GM12891 (cell line): ENCODE measurements at regions not wholly inside any gene's neighbourhood (a gene's known extent, or its start where the extent isn't known, plus 50 kb on each side); places are given as distances from the start of the nearest gene placed in this dataset.
"Not testable (repeated sequence)": the region's sequence is repeated elsewhere in the genome, so short reads cannot be mapped to it uniquely, and the experiment has no call there.

Experiments
- DNase-seq: peaks from one replicate; pipeline ENCODE4 v3.0.0; 2011; ENCODE audit warnings: low spot score; ENCODE audit not compliant: insufficient read length
- FAIRE-seq: peaks from 2 replicates; lab custom pipeline; 2011; peaks lifted over from hg19 to GRCh38; lab: Jason Lieb, UNC
- PAX5 ChIP-seq: IDR thresholded peaks from 2 replicates; pipeline ENCODE4 v1.6.1; 2011; ENCODE audit warnings: low read length, moderate library complexity, mild to moderate bottlenecking; ENCODE audit not compliant: insufficient read depth, severe bottlenecking
- POLR2A ChIP-seq: IDR thresholded peaks from 2 replicates; pipeline ENCODE4 v1.6.1; 2011; ENCODE audit warnings: low read depth, low read length, control low read depth
- POLR2AphosphoS5 ChIP-seq: IDR thresholded peaks from 2 replicates; pipeline ENCODE4 v1.6.1; 2011; ENCODE audit warnings: low read depth, low read length, control low read depth
- POU2F2 ChIP-seq: IDR thresholded peaks from 2 replicates; pipeline ENCODE4 v1.6.1; 2011; ENCODE audit warnings: low read depth, mild to moderate bottlenecking, control low read depth, low read length, moderate library complexity
- SPI1 ChIP-seq: IDR thresholded peaks from 2 replicates; pipeline ENCODE4 v1.6.1; 2011; ENCODE audit warnings: low read depth, low read length, control low read depth
- TAF1 ChIP-seq: IDR thresholded peaks from 2 replicates; pipeline ENCODE4 v1.6.1; 2011; ENCODE audit warnings: low read depth, low read length, control low read depth

DNA sequence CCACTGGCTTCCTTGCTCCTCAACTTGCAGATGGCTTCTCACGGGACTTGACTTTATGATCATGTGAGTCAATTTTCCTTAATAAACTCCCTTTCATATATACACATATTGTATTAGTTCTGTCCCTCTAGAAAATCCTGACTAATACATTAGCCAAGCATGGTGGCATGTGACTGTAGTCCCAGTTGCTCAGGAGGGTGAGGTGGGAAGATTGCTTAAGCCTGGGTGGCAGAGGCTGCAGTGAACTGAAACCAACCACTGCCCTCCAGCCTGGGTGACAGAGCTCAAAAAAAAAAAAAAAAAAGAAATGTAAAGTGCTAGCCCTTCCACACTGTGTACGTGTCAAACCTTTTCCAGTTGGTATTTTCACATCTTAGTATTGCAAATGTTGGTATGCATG lies 857.0 kb downstream of the LTN1 start:
- FAIRE-seq: no peak
- DNase-seq: no peak
- TF ChIP-seq SPI1 (no peak), PAX5 (no peak), POLR2AphosphoS5 (no peak), POLR2A (no peak), POU2F2 (no peak), TAF1 (no peak)

DNA sequence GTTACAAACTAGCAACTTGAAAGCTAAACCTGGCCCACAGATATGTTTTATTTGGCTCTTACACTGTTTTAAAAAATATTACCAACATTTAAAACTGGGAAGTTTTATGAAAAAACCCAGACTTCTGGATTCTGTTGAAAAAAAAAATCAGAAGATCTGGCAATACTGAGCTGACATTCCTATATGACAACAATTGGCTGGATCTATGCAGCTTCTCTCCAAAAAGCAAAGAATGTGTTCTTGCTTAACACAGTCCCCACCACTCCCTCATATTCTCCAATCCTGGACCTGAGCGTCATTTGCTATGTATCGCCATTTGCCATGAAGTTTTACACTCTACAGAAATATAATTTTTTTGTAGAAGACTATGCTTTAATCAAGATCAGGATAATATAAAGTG lies 859.6 kb downstream of the LTN1 start:
- TF ChIP-seq POLR2AphosphoS5 (no peak), POU2F2 (no peak), TAF1 (no peak), POLR2A (no peak), PAX5 (no peak), SPI1 (no peak)
- FAIRE-seq: no peak

DNA sequence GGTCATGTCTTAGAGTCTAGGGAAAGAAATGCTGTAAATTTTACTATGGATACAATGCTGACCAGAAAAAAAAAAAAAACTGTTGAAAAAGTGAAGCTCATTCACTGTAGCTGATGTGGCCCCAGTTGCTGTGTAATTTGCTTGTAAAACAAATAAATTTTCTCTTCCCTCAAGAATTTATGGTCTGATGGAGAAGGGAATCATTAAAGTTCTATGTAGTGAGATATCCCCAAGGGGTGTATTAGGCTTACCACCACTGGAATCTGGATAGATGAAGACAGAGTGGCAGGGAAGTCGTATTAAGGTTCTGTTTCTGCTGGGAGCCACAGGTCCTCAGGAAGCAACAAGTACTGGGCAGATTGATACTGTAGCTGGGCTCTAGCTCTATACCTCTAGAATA lies 860.0 kb downstream of the LTN1 start:
- FAIRE-seq (no peak), DNase-seq (no peak)
- TF ChIP-seq PAX5 (no peak), POLR2AphosphoS5 (no peak), POU2F2 (no peak), SPI1 (no peak), POLR2A (no peak), TAF1 (no peak)

More for the DNA sequence above, 859.6 kb downstream of the LTN1 start:
- no peak for DNase-seq

DNA sequence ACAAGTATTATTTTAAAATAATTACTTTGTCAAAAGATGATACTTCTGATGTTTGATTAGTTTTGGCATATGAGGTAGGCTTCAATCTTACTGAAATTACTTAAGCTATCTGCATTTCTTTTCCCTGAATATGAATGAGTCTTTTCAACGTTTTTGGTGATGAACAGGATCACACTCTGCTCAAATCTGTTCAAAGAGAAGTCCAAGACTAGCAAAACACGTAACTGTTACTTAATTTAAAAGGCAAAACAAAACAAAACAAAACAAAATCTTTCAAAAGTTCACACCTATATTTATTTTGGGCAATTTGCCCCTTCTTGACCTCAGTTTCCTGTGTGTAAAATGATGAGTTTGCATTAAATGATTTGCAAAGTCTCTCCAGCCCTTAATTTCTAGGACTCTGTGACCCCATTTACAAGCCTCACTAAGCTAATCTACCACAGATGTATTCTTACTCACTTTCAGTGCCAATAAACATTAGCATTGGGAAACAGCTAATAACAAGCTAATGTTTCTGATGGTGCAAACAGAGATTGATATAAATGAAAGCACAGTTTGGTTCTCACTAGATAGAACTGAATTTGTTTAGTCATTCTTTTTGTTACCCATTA lies 865.4 kb downstream of the LTN1 start:
- TF ChIP-seq POLR2A (no peak), PAX5 (no peak), POLR2AphosphoS5 (no peak), POU2F2 (no peak), SPI1 (no peak), TAF1 (no peak)
- FAIRE-seq: no peak
- no peak for DNase-seq

DNA sequence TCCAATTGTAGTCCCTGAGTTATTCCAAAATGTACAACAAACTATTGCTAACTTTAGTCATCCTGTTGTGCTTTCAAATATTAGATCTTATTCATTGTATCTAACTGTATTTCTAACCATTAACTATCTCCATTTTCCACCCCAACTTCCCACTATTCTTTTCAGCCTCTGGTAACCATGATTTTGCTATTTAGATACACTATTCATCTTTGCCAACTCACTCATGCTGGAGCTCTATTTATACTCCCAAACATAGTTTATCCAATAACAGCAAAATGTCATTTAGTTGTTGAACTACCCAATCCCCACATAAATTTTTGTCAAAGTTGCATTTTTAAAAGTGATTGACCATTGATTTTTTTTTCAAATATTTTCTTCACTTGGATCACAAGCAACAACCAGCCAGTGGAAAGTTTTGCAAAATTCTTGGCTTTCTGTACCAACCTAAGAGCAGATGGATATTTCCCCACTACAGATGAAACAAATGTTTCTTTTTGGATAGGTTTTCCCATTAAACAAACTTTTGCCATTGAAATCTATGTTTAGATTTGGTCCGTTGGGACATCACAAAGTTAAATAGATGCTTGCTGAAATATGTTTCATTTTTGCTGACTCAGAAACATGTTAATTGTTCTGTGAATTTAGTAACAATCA lies 866.0 kb downstream of the LTN1 start:
- FAIRE-seq (no peak), DNase-seq (no peak)
- TF ChIP-seq POLR2A: no peak
- no peak for TF ChIP-seq PAX5
- TF ChIP-seq POU2F2: no peak
- TF ChIP-seq TAF1: no peak
- no peak for TF ChIP-seq POLR2AphosphoS5
- no peak for TF ChIP-seq SPI1

DNA sequence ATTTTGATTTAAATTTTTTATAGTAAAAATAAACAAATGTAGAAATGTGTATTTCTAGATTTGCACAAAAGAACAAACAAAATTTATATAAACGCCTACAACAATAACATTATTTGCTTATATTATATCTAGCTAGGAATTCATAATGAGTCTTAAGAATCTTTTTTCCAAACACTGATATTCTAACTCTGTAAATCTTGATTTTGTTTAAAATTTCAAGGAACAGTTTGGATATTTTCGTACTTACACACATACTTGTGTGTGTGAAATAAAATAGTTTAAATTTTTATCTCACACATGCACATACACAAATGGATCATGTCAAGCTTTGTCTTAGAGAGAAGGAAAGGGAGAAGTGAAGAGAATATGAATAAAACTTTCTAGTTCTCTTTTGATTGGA lies 868.1 kb downstream of the LTN1 start:
- FAIRE-seq: no peak
- TF ChIP-seq POLR2AphosphoS5: no peak
- no peak for DNase-seq

DNA sequence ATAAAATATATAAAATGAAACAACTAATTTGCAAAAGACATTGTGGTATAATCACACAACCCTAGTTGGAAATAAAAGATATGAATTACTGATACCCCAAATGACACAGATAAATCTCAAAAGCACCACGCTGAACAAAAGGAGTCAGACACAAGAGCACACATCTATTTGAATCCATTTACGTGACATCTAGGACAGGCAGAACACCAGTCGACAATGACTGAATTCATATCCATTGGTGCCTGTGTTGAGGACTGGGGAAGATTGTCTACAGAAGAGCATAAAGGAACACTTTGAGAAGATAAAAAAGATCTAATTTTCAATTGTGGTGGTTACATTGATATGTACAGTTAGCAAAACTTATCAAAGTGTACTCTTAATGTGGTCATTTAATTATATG lies 874.1 kb downstream of the LTN1 start:
- DNase-seq: no peak
- no peak for FAIRE-seq
- TF ChIP-seq TAF1 (no peak), SPI1 (no peak), PAX5 (no peak)

DNA sequence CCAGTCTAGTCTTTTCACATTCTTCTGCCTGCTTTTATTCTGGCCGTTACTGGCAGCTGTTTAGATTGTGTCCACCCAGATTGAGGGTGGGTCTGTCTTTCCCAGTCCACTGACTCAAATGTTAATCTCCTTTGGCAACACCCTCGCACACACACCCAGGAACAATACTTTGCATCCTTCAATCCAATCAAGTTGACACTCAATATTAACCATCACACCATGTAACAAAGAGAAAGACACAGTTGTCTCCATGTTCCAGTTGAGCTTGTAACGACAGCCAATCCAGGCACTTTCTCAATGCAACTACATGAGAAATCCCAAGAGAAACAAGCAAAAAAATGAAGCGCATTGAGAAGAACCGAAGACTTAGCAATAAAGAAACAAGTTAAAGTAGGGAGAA lies 877.7 kb downstream of the LTN1 start:
- not testable (repeated sequence) for DNase-seq, FAIRE-seq

DNA sequence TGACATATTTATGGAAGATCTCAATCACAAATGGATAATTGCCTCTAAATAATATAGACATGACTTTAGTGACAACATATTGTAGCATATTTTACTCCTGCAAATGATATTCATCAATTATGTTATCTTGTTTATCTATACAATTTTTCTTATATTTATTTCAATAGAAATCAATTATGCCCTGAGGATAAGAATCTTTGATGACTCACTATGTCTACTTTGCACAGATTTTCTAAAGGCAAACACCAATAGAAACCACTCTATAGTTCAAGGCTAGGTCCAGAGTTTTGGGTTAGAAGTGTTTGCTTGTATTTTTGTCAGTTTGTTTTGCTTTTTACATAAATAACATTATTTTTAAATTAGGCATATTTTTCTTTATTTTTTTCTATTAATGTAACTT lies 879.0 kb downstream of the LTN1 start:
- no peak for FAIRE-seq
- DNase-seq: no peak
- TF ChIP-seq PAX5: no peak

DNA sequence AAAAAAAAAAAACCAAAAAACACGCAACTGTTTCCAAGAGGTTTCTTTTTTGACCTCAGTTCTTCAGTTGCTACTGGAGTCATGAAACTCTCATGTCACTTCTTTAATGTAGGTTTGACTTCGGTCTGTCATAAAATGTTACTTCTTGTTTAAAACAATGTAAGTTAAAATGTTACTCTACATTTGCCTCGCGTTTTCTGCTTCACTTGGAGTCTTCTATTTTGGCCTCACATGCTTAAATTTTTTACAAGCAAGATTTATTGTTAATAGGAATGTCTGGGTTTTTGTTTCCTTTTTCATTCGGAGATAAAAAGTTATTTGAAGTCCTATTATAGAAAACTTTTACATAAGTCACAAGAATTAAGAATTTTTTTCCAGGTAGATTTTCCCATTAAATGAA lies 880.2 kb downstream of the LTN1 start:
- TF ChIP-seq POLR2A (no peak), SPI1 (no peak), TAF1 (no peak), POLR2AphosphoS5 (no peak), PAX5 (no peak), POU2F2 (no peak)
- FAIRE-seq (no peak), DNase-seq (no peak)

DNA sequence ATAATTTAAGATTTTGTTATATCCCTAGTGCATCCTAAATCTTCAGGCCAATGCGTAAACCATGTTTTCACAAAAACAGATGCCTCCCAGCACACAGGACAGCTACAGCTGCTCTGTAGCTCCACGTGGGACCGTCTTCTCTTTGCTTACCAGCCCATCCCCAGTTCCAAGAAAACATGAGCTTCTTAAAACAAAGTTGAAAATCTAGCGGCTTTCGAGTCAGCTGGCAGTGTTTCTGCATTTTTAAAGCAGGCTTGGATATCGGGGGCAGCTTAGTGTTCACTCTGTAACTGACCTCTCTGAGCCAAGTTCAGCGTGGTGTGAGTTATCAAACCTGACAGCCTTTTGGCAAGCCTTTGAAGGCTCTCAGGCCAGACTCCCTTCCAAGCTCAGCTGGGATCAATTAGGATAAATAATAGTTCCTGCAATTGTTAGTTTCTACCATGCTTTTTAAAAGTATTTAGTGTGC lies 881.5 kb downstream of the LTN1 start:
- no peak for FAIRE-seq
- TF ChIP-seq PAX5 (no peak), TAF1 (no peak), POLR2AphosphoS5 (no peak), POU2F2 (no peak), POLR2A (no peak), SPI1 (no peak)
- DNase-seq: no peak
